ENCODE measurements at regions not wholly inside any gene's neighbourhood (a gene's known extent, or its start where the extent isn't known, plus 50 kb on each side); places are given as distances from the start of the nearest gene placed in this dataset.
"Not testable (repeated sequence)": the region's sequence is repeated elsewhere in the genome, so short reads cannot be mapped to it uniquely, and the experiment has no call there.

GRCh38 chr6:169086020-169086419 is 167.6 kb downstream of the THBS2 start:
- DNase-seq, result no peak
- Histone ChIP-seq H3K27me3 (no peaks in the 10 kb centered on the region), H3K36me3 (no peaks in the 10 kb centered on the region), H3K4me1 (no peaks in the 10 kb centered on the region), H3K27ac (no peak overlapping the region), H3K9me3 (peaks cover 6% of the 10 kb centered on the region), H3K4me3 (no peak overlapping the region)
- intact Hi-C loops (cut with DNase I), result no loop called here
- no peak for ATAC-seq
- no peak for TF ChIP-seq CTCF (IDR thresholded peaks at IDR 0.05)

- H3K4me1 ChIP-seq, result no peaks in the 10 kb centered on the region
- no peak overlapping the region for H3K27ac ChIP-seq
- H3K27me3 ChIP-seq, result no peaks in the 10 kb centered on the region
- ATAC-seq, result no peak
- no peaks in the 10 kb centered on the region for H3K36me3 ChIP-seq
- intact Hi-C loops (cut with DNase I), result no loop called here
- H3K9me3 ChIP-seq, result peaks cover 4% of the 10 kb centered on the region
- TF ChIP-seq CTCF (IDR thresholded peaks at IDR 0.05), result no peak
- no peak for DNase-seq
- no peak overlapping the region for H3K4me3 ChIP-seq
Measured at GRCh38 chr6:169085466-169085865, 168.2 kb downstream of the THBS2 start.

GRCh38 chr6:169084557-169084956 is 169.1 kb downstream of the THBS2 start:
- H3K4me1 ChIP-seq; H3K9me3 ChIP-seq; ATAC-seq; H3K36me3 ChIP-seq; DNase-seq; H3K4me3 ChIP-seq; H3K27me3 ChIP-seq; intact Hi-C loops (cut with DNase I); H3K27ac ChIP-seq: not testable (repeated sequence)

GRCh38 chr6:169084067-169084466 is 169.6 kb downstream of the THBS2 start:
- no peaks in the 10 kb centered on the region for H3K9me3 ChIP-seq
- intact Hi-C loops (cut with DNase I), result no loop called here
- ATAC-seq (no peak), DNase-seq (no peak)
- no peak overlapping the region for H3K27ac ChIP-seq
- no peak overlapping the region for H3K4me3 ChIP-seq
- no peak for TF ChIP-seq CTCF (IDR thresholded peaks at IDR 0.05)
- H3K27me3 ChIP-seq, result no peaks in the 10 kb centered on the region
- no peaks in the 10 kb centered on the region for H3K4me1 ChIP-seq
- no peaks in the 10 kb centered on the region for H3K36me3 ChIP-seq

- Histone ChIP-seq H3K27ac (no peak overlapping the region), H3K4me3 (no peak overlapping the region), H3K4me1 (no peaks in the 10 kb centered on the region), H3K36me3 (no peaks in the 10 kb centered on the region), H3K9me3 (no peaks in the 10 kb centered on the region), H3K27me3 (no peaks in the 10 kb centered on the region)
- DNase-seq (no peak), ATAC-seq (no peak)
- no peak for TF ChIP-seq CTCF (IDR thresholded peaks at IDR 0.05)
- intact Hi-C loops (cut with DNase I), result no loop called here
Measured at GRCh38 chr6:169083508-169083874, 170.2 kb downstream of the THBS2 start.

GRCh38 chr6:169082817-169083507 is 170.7 kb downstream of the THBS2 start:
- Histone ChIP-seq H3K9me3 (no peaks in the 10 kb centered on the region), H3K4me3 (no peak overlapping the region), H3K27ac (no peak overlapping the region), H3K4me1 (no peaks in the 10 kb centered on the region), H3K36me3 (no peaks in the 10 kb centered on the region), H3K27me3 (no peaks in the 10 kb centered on the region)
- intact Hi-C loops (cut with DNase I), result no loop called here
- TF ChIP-seq CTCF (IDR thresholded peaks at IDR 0.05), result no peak
- no peak for DNase-seq
- ATAC-seq, result no peak
